HEK293 (cell line): ENCODE measurements at regions not wholly inside any gene's neighbourhood (a gene's known extent, or its start where the extent isn't known, plus 50 kb on each side); places are given as distances from the start of the nearest gene placed in this dataset.

ENCODE experiments used
- BCL11A ChIP-seq: fragments of 450-650 bp; formaldehyde crosslinking; IDR thresholded peaks from 2 replicates; pipeline ENCODE4 v1.5.1; 2016; ENCODE audit warnings: low read depth, missing biosample characterization, missing genetic modification characterization
- RBAK ChIP-seq: fragments of 450-650 bp; formaldehyde crosslinking; IDR thresholded peaks from 2 replicates; pipeline ENCODE4 v1.5.1; 2016; ENCODE audit warnings: missing biosample characterization, missing genetic modification characterization
- ZBTB17 ChIP-seq: fragments of 450-650 bp; formaldehyde crosslinking; IDR thresholded peaks from 2 replicates; pipeline ENCODE4 v1.5.1; 2016; ENCODE audit warnings: missing biosample characterization, missing genetic modification characterization
- ZFP3 ChIP-seq: fragments of 450-650 bp; formaldehyde crosslinking; IDR thresholded peaks from 2 replicates; pipeline ENCODE4 v1.5.1; 2016; ENCODE audit warnings: low read depth, missing biosample characterization, missing genetic modification characterization
- ZNF121 ChIP-seq: fragments of 450-650 bp; formaldehyde crosslinking; IDR thresholded peaks from 2 replicates; pipeline ENCODE4 v1.5.1; 2016; ENCODE audit warnings: missing biosample characterization, missing genetic modification characterization
- ZNF239 ChIP-seq: fragments of 450-650 bp; formaldehyde crosslinking; IDR thresholded peaks from 2 replicates; pipeline ENCODE4 v1.5.1; 2016; ENCODE audit warnings: missing biosample characterization, missing genetic modification characterization
- ZNF394 ChIP-seq: fragments of 450-650 bp; formaldehyde crosslinking; IDR thresholded peaks from 2 replicates; pipeline ENCODE4 v1.5.1; 2016; ENCODE audit warnings: missing biosample characterization, missing genetic modification characterization, mild to moderate bottlenecking, moderate library complexity, borderline replicate concordance
- ZNF561 ChIP-seq: fragments of 450-650 bp; IDR thresholded peaks from 2 replicates; pipeline ENCODE4 v1.5.1; 2018; ENCODE audit warnings: missing biosample characterization, missing genetic modification characterization, borderline replicate concordance
- ZNF610 ChIP-seq: fragments of 450-650 bp; formaldehyde crosslinking; IDR thresholded peaks from 2 replicates; pipeline ENCODE4 v1.5.1; 2016; ENCODE audit warnings: missing biosample characterization, missing genetic modification characterization, borderline replicate concordance
- ZNF785 ChIP-seq: fragments of 450-650 bp; formaldehyde crosslinking; IDR thresholded peaks from 2 replicates; pipeline ENCODE4 v1.5.1; 2016; ENCODE audit warnings: missing biosample characterization, missing genetic modification characterization
- TF ChIP-seq, protein P1 (sequence below): fragments of 450-650 bp; formaldehyde crosslinking; IDR thresholded peaks from 2 replicates; pipeline ENCODE4 v1.5.1; 2016; ENCODE audit warnings: missing biosample characterization, missing genetic modification characterization
- TF ChIP-seq, protein P2 (sequence below): fragments of 450-650 bp; IDR thresholded peaks from 2 replicates; pipeline ENCODE4 v1.5.1; 2018; ENCODE audit warnings: missing biosample characterization, missing genetic modification characterization
- TF ChIP-seq, protein P3 (sequence below): IDR thresholded peaks from 2 replicates; pipeline ENCODE4 v1.6.1; 2011; ENCODE audit warnings: mild to moderate bottlenecking, low read depth, low read length, borderline replicate concordance

DNA sequence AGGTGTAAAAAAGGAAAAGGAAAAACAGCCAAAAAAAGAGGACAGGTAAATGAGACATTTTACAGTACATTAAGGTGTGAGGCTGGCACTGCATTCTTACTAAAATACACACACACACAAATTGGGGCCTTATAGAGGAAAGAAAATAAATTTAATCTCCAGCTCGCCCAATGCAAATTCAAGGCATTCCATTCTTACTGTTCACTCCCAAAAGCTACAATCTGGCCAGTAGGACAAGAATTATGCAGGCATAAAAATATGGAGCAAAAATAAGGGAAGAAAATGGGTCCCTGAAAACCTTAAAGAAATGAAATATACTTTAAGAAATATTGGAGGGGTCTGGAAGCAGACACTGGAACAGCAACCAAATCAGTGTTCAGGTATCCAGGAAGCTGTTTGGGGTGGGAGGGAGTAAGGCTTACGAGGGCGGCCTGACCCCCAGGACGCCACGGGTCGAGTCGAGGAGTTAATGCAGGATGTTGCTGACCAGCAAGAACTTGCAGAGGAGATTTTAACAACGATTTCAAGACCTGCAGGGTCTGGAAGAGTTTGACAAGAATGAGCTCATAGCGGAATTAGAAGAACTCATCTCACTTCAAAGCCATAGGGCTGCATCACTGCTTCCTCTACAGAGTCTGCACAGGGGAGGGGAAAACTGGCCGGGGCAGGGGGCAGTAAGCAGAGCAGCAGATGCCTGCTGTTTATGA lies 245.5 kb downstream of the TBL1XR1 start:
- TF ChIP-seq, protein P1, sequence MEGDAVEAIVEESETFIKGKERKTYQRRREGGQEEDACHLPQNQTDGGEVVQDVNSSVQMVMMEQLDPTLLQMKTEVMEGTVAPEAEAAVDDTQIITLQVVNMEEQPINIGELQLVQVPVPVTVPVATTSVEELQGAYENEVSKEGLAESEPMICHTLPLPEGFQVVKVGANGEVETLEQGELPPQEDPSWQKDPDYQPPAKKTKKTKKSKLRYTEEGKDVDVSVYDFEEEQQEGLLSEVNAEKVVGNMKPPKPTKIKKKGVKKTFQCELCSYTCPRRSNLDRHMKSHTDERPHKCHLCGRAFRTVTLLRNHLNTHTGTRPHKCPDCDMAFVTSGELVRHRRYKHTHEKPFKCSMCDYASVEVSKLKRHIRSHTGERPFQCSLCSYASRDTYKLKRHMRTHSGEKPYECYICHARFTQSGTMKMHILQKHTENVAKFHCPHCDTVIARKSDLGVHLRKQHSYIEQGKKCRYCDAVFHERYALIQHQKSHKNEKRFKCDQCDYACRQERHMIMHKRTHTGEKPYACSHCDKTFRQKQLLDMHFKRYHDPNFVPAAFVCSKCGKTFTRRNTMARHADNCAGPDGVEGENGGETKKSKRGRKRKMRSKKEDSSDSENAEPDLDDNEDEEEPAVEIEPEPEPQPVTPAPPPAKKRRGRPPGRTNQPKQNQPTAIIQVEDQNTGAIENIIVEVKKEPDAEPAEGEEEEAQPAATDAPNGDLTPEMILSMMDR, result no peak
- TF ChIP-seq ZNF610 (tag by site-specific recombination) (no peak), ZNF121 (tag by site-specific recombination) (no peak), ZNF785 (tag by site-specific recombination) (no peak), ZBTB17 (tag by site-specific recombination) (no peak), ZNF561 (tag by site-specific recombination) (no peak), BCL11A (tag by site-specific recombination) (no peak), ZNF239 (no peak), ZNF394 (tag by site-specific recombination) (no peak), RBAK (no peak), ZFP3 (tag by site-specific recombination) (no peak)
- TF ChIP-seq, protein P2, sequence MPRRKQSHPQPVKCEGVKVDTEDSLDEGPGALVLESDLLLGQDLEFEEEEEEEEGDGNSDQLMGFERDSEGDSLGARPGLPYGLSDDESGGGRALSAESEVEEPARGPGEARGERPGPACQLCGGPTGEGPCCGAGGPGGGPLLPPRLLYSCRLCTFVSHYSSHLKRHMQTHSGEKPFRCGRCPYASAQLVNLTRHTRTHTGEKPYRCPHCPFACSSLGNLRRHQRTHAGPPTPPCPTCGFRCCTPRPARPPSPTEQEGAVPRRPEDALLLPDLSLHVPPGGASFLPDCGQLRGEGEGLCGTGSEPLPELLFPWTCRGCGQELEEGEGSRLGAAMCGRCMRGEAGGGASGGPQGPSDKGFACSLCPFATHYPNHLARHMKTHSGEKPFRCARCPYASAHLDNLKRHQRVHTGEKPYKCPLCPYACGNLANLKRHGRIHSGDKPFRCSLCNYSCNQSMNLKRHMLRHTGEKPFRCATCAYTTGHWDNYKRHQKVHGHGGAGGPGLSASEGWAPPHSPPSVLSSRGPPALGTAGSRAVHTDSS (tag by site-specific recombination), result no peak
- TF ChIP-seq, protein P3, sequence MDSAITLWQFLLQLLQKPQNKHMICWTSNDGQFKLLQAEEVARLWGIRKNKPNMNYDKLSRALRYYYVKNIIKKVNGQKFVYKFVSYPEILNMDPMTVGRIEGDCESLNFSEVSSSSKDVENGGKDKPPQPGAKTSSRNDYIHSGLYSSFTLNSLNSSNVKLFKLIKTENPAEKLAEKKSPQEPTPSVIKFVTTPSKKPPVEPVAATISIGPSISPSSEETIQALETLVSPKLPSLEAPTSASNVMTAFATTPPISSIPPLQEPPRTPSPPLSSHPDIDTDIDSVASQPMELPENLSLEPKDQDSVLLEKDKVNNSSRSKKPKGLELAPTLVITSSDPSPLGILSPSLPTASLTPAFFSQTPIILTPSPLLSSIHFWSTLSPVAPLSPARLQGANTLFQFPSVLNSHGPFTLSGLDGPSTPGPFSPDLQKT, result no peak
